Erythroblast (primary cell): ENCODE measurements at regions not wholly inside any gene's neighbourhood (a gene's known extent, or its start where the extent isn't known, plus 50 kb on each side); places are given as distances from the start of the nearest gene placed in this dataset.
"Not testable (repeated sequence)": the region's sequence is repeated elsewhere in the genome, so short reads cannot be mapped to it uniquely, and the experiment has no call there.

Experiments used
- DNase-seq, 2 experiments: peaks; one replicate each; lab custom pipeline; 2025; lab: John Stamatoyannopoulos, UW
- GATA1 ChIP-seq: IDR thresholded peaks from 2 replicates; pipeline ENCODE4 v1.6.1; 2011; ENCODE audit warnings: low read depth, mild to moderate bottlenecking, control low read depth, low read length, moderate library complexity
- POLR2A ChIP-seq: IDR thresholded peaks from 2 replicates; pipeline ENCODE4 v1.6.1; 2011; ENCODE audit warnings: mild to moderate bottlenecking, low read length

- no peak for DNase-seq
- TF ChIP-seq GATA1 (no peak), POLR2A (no peak)
Measured at GRCh38 chr12:42873401-42873800, 283.9 kb upstream of the PRICKLE1 start.

GRCh38 chr12:42871816-42872215 is 282.3 kb upstream of the PRICKLE1 start:
- no peak for DNase-seq
- TF ChIP-seq POLR2A: no peak
- TF ChIP-seq GATA1: no peak

GRCh38 chr12:42868291-42868690 is 278.7 kb upstream of the PRICKLE1 start:
- DNase-seq: no peak
- TF ChIP-seq POLR2A: no peak
- no peak for TF ChIP-seq GATA1

- no peak for TF ChIP-seq GATA1
- DNase-seq: no peak
Measured at GRCh38 chr12:42865282-42865681, 275.7 kb upstream of the PRICKLE1 start.

- no peak for TF ChIP-seq GATA1
- no peak for TF ChIP-seq POLR2A
- DNase-seq: no peak
Measured at GRCh38 chr12:42862055-42862454, 272.5 kb upstream of the PRICKLE1 start.

GRCh38 chr12:42860331-42860730 is 270.8 kb upstream of the PRICKLE1 start:
- not testable (repeated sequence) for DNase-seq

GRCh38 chr12:42859612-42860011 is 270.1 kb upstream of the PRICKLE1 start:
- no peak for DNase-seq
- TF ChIP-seq POLR2A (no peak), GATA1 (no peak)

GRCh38 chr12:42857106-42857505 is 267.6 kb upstream of the PRICKLE1 start:
- no peak for DNase-seq
- TF ChIP-seq POLR2A (no peak), GATA1 (no peak)

- peak in 1 of 2 experiments; percentile 6 for DNase-seq
- TF ChIP-seq GATA1 (no peak), POLR2A (no peak)
Measured at GRCh38 chr12:42855362-42855950, 265.9 kb upstream of the PRICKLE1 start.

GRCh38 chr12:42854826-42855225 is 265.3 kb upstream of the PRICKLE1 start:
- no peak for TF ChIP-seq POLR2A
- TF ChIP-seq GATA1: no peak
- DNase-seq: no peak

GRCh38 chr12:42854208-42854607 is 264.7 kb upstream of the PRICKLE1 start:
- DNase-seq: no peak

GRCh38 chr12:42853370-42854140 is 264.0 kb upstream of the PRICKLE1 start:
- no peak for DNase-seq

More at GRCh38 chr12:42854208-42854607, 264.7 kb upstream of the PRICKLE1 start:
- TF ChIP-seq GATA1: no peak
- no peak for TF ChIP-seq POLR2A

GRCh38 chr12:42846782-42847181 is 257.2 kb upstream of the PRICKLE1 start:
- TF ChIP-seq GATA1 (no peak), POLR2A (no peak)
- no peak for DNase-seq

More at GRCh38 chr12:42853370-42854140, 264.0 kb upstream of the PRICKLE1 start:
- TF ChIP-seq POLR2A (no peak), GATA1 (no peak)

GRCh38 chr12:42834062-42834461 is 244.5 kb upstream of the PRICKLE1 start:
- DNase-seq: no peak
- TF ChIP-seq POLR2A (no peak), GATA1 (no peak)

- no peak for DNase-seq
- TF ChIP-seq GATA1: no peak
Measured at GRCh38 chr12:42828836-42829235, 239.3 kb upstream of the PRICKLE1 start.
